ENCODE measurements at regions not wholly inside any gene's neighbourhood (a gene's known extent, or its start where the extent isn't known, plus 50 kb on each side); places are given as distances from the start of the nearest gene placed in this dataset.
"Not testable (repeated sequence)": the region's sequence is repeated elsewhere in the genome, so short reads cannot be mapped to it uniquely, and the experiment has no call there.

DNA sequence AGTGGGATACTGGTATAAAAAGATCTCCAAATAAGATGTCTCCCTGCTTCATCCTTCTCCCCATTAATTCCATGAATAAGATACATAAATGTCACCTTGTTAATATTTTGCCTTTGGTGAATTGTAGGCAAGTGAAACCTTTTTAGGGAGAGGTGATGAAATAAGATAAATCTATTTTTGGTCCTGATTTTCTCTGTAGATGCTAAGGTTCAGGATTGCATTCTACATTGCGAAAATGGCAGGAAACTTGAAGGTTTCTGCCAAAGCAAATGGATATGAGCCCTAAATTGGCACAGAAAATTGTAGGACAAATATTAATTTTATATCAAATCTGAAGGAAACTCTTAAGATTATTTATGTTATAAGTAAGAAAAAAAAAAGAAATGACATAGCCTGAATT is 107.1 kb downstream of the PLPPR4 start:
- TF ChIP-seq EP300 (IDR thresholded peaks at IDR 0.05), result no peak
- no peak for TF ChIP-seq POLR2AphosphoS5 (IDR thresholded peaks at IDR 0.05)
- no peak for TF ChIP-seq POLR2A (IDR thresholded peaks at IDR 0.05)
- TF ChIP-seq, protein P1, sequence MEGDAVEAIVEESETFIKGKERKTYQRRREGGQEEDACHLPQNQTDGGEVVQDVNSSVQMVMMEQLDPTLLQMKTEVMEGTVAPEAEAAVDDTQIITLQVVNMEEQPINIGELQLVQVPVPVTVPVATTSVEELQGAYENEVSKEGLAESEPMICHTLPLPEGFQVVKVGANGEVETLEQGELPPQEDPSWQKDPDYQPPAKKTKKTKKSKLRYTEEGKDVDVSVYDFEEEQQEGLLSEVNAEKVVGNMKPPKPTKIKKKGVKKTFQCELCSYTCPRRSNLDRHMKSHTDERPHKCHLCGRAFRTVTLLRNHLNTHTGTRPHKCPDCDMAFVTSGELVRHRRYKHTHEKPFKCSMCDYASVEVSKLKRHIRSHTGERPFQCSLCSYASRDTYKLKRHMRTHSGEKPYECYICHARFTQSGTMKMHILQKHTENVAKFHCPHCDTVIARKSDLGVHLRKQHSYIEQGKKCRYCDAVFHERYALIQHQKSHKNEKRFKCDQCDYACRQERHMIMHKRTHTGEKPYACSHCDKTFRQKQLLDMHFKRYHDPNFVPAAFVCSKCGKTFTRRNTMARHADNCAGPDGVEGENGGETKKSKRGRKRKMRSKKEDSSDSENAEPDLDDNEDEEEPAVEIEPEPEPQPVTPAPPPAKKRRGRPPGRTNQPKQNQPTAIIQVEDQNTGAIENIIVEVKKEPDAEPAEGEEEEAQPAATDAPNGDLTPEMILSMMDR (IDR thresholded peaks at IDR 0.05), result no peak
- H3K4me3 ChIP-seq, result no peak overlapping the region

GRCh38 chr1:99374109-99374508 is 109.8 kb downstream of the PLPPR4 start:
- Histone ChIP-seq H3K27me3 (no peaks in the 10 kb centered on the region), H3K27ac (no peak overlapping the region), H3K36me3 (no peaks in the 10 kb centered on the region), H3K4me3 (no peak overlapping the region), H3K9me3 (no peaks in the 10 kb centered on the region), H3K4me1 (no peaks in the 10 kb centered on the region)
- DNase-seq (ENCODE audit: low spot score in 2 of 2), result no peak
- 77% methylated on average over 9 of the region's 9 CpGs for WGBS
- TF ChIP-seq EP300 (IDR thresholded peaks at IDR 0.05) (no peak), POLR2A (IDR thresholded peaks at IDR 0.05) (no peak), POLR2AphosphoS5 (IDR thresholded peaks at IDR 0.05) (no peak)
- TF ChIP-seq, protein P1 (IDR thresholded peaks at IDR 0.05), result no peak

More for the DNA sequence above, 107.1 kb downstream of the PLPPR4 start:
- DNase-seq (ENCODE audit: low spot score in 2 of 2), result no peak
- Histone ChIP-seq H3K36me3 (no peaks in the 10 kb centered on the region), H3K27ac (no peak overlapping the region), H3K9me3 (no peaks in the 10 kb centered on the region), H3K4me1 (no peaks in the 10 kb centered on the region), H3K27me3 (no peaks in the 10 kb centered on the region)
- 79% methylated on average over 1 of the region's 1 CpG for WGBS

GRCh38 chr1:99374693-99375092 is 110.4 kb downstream of the PLPPR4 start:
- H3K4me1 ChIP-seq; H3K9me3 ChIP-seq; DNase-seq (ENCODE audit: low spot score in 2 of 2); H3K4me3 ChIP-seq; H3K36me3 ChIP-seq; H3K27ac ChIP-seq; H3K27me3 ChIP-seq: not testable (repeated sequence)

DNA sequence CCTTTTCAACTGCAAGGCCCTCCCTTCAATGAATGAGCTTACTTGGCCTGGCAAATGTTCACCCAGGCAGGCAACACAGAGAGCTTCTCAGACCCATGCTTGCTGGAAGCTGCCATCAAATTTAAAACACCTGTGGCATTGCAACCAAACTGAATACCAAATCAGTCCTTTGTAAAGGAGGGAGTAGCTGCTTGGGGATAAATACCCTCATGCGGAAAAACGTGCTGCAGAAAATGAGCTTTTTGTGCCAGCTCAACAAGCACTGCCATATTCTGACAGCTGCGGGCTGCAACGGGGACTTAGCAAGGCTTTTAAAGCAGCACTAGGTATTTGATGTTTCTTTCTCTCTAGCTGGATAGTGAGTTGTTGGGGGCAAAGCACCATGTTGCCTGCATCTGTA is 119.7 kb downstream of the PLPPR4 start:
- DNase-seq (ENCODE audit: low spot score in 2 of 2), result no peak
- no peak for TF ChIP-seq POLR2AphosphoS5 (IDR thresholded peaks at IDR 0.05)
- TF ChIP-seq, protein P1 (IDR thresholded peaks at IDR 0.05), result no peak
- no peak for TF ChIP-seq POLR2A (IDR thresholded peaks at IDR 0.05)
- no peak overlapping the region for H3K27ac ChIP-seq
- H3K36me3 ChIP-seq, result no peaks in the 10 kb centered on the region
- WGBS, result 92% methylated on average over 4 of the region's 4 CpGs
- H3K4me1 ChIP-seq, result no peaks in the 10 kb centered on the region
- H3K27me3 ChIP-seq, result no peaks in the 10 kb centered on the region
- no peaks in the 10 kb centered on the region for H3K9me3 ChIP-seq
- no peak overlapping the region for H3K4me3 ChIP-seq

DNA sequence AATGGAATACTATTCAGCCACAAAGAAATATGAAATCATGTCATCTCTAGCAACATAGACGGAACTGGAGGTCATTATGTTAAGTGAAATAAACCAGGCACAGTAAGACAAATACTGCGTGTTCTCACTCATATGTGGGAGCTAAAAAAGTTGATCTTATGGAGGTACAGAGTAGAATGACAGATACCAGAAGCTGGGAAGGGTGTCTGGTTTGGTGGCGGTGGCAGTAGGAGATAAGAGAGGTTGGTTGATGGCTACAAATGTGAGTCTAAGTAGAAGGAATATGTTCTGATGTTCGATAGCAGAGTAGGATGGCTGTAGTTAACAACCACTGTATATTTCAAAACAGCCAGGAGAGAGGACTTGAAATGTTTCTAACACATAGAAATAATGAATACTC is 121.6 kb downstream of the PLPPR4 start:
- H3K27ac ChIP-seq, result no peak overlapping the region
- H3K4me1 ChIP-seq, result no peaks in the 10 kb centered on the region
- no peak for DNase-seq (ENCODE audit: low spot score in 2 of 2)
- no peak for TF ChIP-seq POLR2AphosphoS5 (IDR thresholded peaks at IDR 0.05)
- TF ChIP-seq EP300 (IDR thresholded peaks at IDR 0.05), result no peak
- no peak for TF ChIP-seq POLR2A (IDR thresholded peaks at IDR 0.05)
- TF ChIP-seq, protein P1 (IDR thresholded peaks at IDR 0.05), result no peak
- H3K4me3 ChIP-seq, result no peak overlapping the region
- 74% methylated on average over 4 of the region's 4 CpGs for WGBS
- no peaks in the 10 kb centered on the region for H3K36me3 ChIP-seq
- no peaks in the 10 kb centered on the region for H3K9me3 ChIP-seq
- no peaks in the 10 kb centered on the region for H3K27me3 ChIP-seq

DNA sequence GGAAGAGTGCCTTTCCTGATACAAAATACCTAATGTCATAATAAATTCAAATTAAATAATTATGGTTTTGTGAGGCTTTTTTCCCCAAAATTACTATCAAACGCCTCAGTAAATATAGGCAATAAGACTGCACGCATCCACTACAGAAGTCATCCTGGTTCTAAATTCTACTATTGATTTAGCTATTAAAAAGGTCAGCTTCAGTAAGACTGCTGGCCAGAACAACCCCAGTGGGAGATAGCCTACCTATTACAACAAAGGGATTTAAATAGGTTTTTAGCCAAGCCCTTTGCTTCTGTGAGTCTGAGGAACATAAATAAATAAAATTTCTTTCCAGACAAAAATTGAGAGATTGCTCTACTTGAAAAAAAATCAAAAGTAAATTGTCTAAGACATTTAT is 132.1 kb downstream of the PLPPR4 start:
- WGBS, result 80% methylated on average over 2 of the region's 2 CpGs

More for the DNA sequence above, 132.1 kb downstream of the PLPPR4 start:
- DNase-seq (ENCODE audit: low spot score in 2 of 2), result no peak
- Histone ChIP-seq H3K9me3 (no peaks in the 10 kb centered on the region), H3K4me1 (no peaks in the 10 kb centered on the region), H3K27ac (no peak overlapping the region), H3K27me3 (no peaks in the 10 kb centered on the region), H3K4me3 (no peak overlapping the region), H3K36me3 (no peaks in the 10 kb centered on the region)
- TF ChIP-seq, protein P1 (IDR thresholded peaks at IDR 0.05), result no peak
- TF ChIP-seq EP300 (IDR thresholded peaks at IDR 0.05), result no peak
- TF ChIP-seq POLR2A (IDR thresholded peaks at IDR 0.05), result no peak
- no peak for TF ChIP-seq POLR2AphosphoS5 (IDR thresholded peaks at IDR 0.05)

Data from suprapubic skin (tissue), 4 donors.